HepG2 (cell line): ENCODE measurements at regions not wholly inside any gene's neighbourhood (a gene's known extent, or its start where the extent isn't known, plus 50 kb on each side); places are given as distances from the start of the nearest gene placed in this dataset.

ENCODE experiments used
- CREM ChIP-seq, 2 experiments: sonication (generic) in 1 of 2; formaldehyde crosslinking in 1 of 2; IDR thresholded peaks; 2 replicates each; pipeline versions ENCODE4 v1.4.0 to v1.6.1; 2016 to 2020; ENCODE audit warnings: antibody characterized with exemption in 1 of 2, mild to moderate bottlenecking in 1 of 2, missing genetic modification reagents in 1 of 2
- ETV6 ChIP-seq: sonication (generic); formaldehyde crosslinking; conservative IDR thresholded peaks from 2 replicates; pipeline ENCODE4 v1.4.0; 2020; ENCODE audit warnings: missing genetic modification reagents
- FOXA3 ChIP-seq: IDR thresholded peaks from 2 replicates; pipeline ENCODE4 v1.6.1; 2016; ENCODE audit warnings: missing genetic modification reagents, missing compliant biosample characterization
- IKZF1 ChIP-seq: fragments of 450-650 bp; IDR thresholded peaks from 2 replicates; pipeline ENCODE4 v1.7.1; 2016
- MAFG ChIP-seq: sonication (generic); formaldehyde crosslinking; IDR thresholded peaks from 2 replicates; pipeline ENCODE4 v1.5.1; 2020; ENCODE audit warnings: mild to moderate bottlenecking, missing genetic modification reagents
- MED1 ChIP-seq: sonication (generic); formaldehyde crosslinking; IDR thresholded peaks from 2 replicates; pipeline ENCODE4 v1.4.0; 2020; ENCODE audit warnings: missing genetic modification reagents
- NR2F6 ChIP-seq, 2 experiments: IDR thresholded peaks; 2 replicates each; pipeline ENCODE4 v1.6.1; 2016; ENCODE audit warnings: antibody characterized with exemption in 1 of 2, mild to moderate bottlenecking in 1 of 2
- SIX4 ChIP-seq: sonication (generic); formaldehyde crosslinking; IDR thresholded peaks from 2 replicates; pipeline ENCODE4 v1.4.0; 2020; ENCODE audit warnings: missing genetic modification reagents
- SOX6 ChIP-seq, 2 experiments: fragments of 450-650 bp in 1 of 2; sonication (generic) in 1 of 2; formaldehyde crosslinking in 1 of 2; IDR thresholded peaks; 2 replicates each; pipeline versions ENCODE4 v1.4.0 to v1.6.1; 2017 to 2020; ENCODE audit warnings: antibody characterized with exemption in 1 of 2, mild to moderate bottlenecking in 1 of 2, missing genetic modification reagents in 1 of 2
- TBX2 ChIP-seq: sonication (generic); formaldehyde crosslinking; IDR thresholded peaks from 2 replicates; pipeline ENCODE4 v1.5.0; 2020; ENCODE audit warnings: missing genetic modification reagents, mild to moderate bottlenecking, borderline replicate concordance
- ZFAT ChIP-seq: sonication (generic); formaldehyde crosslinking; conservative IDR thresholded peaks from 2 replicates; pipeline ENCODE4 v1.8.1; 2023; ENCODE audit warnings: missing genetic modification reagents, inconsistent platforms
- ZNF224 ChIP-seq: sonication (generic); formaldehyde crosslinking; IDR thresholded peaks from 2 replicates; pipeline ENCODE4 v1.5.0; 2020; ENCODE audit warnings: mild to moderate bottlenecking, missing genetic modification reagents
- ZNF33B ChIP-seq: sonication (generic); formaldehyde crosslinking; IDR thresholded peaks from 2 replicates; pipeline ENCODE4 v1.5.1; 2020; ENCODE audit warnings: mild to moderate bottlenecking, missing genetic modification reagents
- ZNF577 ChIP-seq: sonication (generic); formaldehyde crosslinking; IDR thresholded peaks from 2 replicates; pipeline ENCODE4 v1.4.0; 2020; ENCODE audit warnings: mild to moderate bottlenecking, low read depth, missing genetic modification reagents, borderline replicate concordance
- ZNF629 ChIP-seq: sonication (generic); formaldehyde crosslinking; conservative IDR thresholded peaks from 2 replicates; pipeline ENCODE4 v1.5.0; 2020; ENCODE audit warnings: missing genetic modification reagents
- ZNF790 ChIP-seq: sonication (generic); formaldehyde crosslinking; IDR thresholded peaks from 2 replicates; pipeline ENCODE4 v1.8.0; 2022; ENCODE audit warnings: missing genetic modification reagents, mild to moderate bottlenecking, borderline replicate concordance
- TF ChIP-seq, protein P1 (sequence below): sonication (generic); formaldehyde crosslinking; IDR thresholded peaks from 2 replicates; pipeline ENCODE4 v1.4.0; 2020; ENCODE audit warnings: mild to moderate bottlenecking, missing genetic modification reagents
- TF ChIP-seq, protein P2 (sequence below): sonication (generic); formaldehyde crosslinking; IDR thresholded peaks from 2 replicates; pipeline ENCODE4 v1.8.0; 2022; ENCODE audit warnings: mild to moderate bottlenecking, missing genetic modification reagents
- TF ChIP-seq, protein P3 (sequence below): sonication (generic); formaldehyde crosslinking; IDR thresholded peaks from 2 replicates; pipeline ENCODE4 v1.5.0; 2020; ENCODE audit warnings: missing genetic modification reagents
- TF ChIP-seq, protein P4 (sequence below): sonication (generic); formaldehyde crosslinking; IDR thresholded peaks from 2 replicates; pipeline ENCODE4 v1.4.0; 2020; ENCODE audit warnings: mild to moderate bottlenecking, low read depth, missing genetic modification reagents
- TF ChIP-seq, protein P5 (sequence below): sonication (generic); formaldehyde crosslinking; IDR thresholded peaks from 2 replicates; pipeline ENCODE4 v1.8.1; 2023; ENCODE audit warnings: mild to moderate bottlenecking, moderate library complexity, missing genetic modification reagents

DNA sequence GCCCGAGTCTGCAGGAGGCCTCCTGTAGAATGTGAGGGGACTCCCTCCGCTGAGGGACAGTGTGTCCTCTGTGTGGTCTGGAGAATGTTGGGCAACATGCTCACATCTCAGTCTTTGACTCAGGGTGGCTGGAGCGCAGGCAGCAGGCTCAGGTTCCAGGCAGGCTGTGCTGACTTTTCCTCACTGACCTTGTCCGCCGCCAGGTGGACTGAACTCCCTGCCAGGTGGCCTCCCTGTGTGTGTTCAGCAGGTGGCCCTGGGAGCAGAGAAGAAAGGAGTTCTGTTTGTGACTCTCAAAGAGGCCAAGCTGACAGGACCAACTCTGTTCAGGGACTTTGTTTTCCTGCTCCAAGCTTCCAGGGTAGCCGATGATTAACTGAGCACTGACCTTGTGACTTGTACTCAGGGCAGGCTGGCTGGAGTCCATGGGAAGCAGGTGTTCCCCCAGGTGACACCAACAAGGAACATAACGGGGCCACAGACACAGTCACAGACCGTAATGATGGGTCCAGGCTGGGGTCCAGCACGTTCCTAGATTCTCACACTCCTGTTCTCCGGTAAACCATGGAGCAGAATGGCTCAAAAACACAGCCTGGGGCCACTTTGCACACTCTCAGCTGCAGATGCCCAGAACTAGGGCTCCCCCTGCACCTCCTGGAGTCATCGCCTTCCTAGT lies 439.8 kb downstream of the RNF144A start (continued):
- TF ChIP-seq, protein P1, sequence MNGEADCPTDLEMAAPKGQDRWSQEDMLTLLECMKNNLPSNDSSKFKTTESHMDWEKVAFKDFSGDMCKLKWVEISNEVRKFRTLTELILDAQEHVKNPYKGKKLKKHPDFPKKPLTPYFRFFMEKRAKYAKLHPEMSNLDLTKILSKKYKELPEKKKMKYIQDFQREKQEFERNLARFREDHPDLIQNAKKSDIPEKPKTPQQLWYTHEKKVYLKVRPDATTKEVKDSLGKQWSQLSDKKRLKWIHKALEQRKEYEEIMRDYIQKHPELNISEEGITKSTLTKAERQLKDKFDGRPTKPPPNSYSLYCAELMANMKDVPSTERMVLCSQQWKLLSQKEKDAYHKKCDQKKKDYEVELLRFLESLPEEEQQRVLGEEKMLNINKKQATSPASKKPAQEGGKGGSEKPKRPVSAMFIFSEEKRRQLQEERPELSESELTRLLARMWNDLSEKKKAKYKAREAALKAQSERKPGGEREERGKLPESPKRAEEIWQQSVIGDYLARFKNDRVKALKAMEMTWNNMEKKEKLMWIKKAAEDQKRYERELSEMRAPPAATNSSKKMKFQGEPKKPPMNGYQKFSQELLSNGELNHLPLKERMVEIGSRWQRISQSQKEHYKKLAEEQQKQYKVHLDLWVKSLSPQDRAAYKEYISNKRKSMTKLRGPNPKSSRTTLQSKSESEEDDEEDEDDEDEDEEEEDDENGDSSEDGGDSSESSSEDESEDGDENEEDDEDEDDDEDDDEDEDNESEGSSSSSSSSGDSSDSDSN (CRISPR knock-in tag), result peak; percentile 80
- TF ChIP-seq, protein P2, sequence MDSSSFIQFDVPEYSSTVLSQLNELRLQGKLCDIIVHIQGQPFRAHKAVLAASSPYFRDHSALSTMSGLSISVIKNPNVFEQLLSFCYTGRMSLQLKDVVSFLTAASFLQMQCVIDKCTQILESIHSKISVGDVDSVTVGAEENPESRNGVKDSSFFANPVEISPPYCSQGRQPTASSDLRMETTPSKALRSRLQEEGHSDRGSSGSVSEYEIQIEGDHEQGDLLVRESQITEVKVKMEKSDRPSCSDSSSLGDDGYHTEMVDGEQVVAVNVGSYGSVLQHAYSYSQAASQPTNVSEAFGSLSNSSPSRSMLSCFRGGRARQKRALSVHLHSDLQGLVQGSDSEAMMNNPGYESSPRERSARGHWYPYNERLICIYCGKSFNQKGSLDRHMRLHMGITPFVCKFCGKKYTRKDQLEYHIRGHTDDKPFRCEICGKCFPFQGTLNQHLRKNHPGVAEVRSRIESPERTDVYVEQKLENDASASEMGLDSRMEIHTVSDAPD (CRISPR knock-in tag), result no peak
- TF ChIP-seq ETV6 (CRISPR knock-in tag) (no peak), TBX2 (peak; percentile 51; the same call in 1 of the 2 replicates), CREM (IDR thresholded peaks at IDR 0.05) (no peak), CREM (CRISPR knock-in tag; IDR thresholded peaks at IDR 0.05) (no peak), NR2F6 (IDR thresholded peaks at IDR 0.05) (peak; percentile 17; the same call in 1 of the 2 replicates), NR2F6 (CRISPR knock-in tag; IDR thresholded peaks at IDR 0.05) (peak; percentile 24; the same call in 1 of the 2 replicates), ZFAT (CRISPR knock-in tag) (no peak), MAFG (CRISPR knock-in tag) (0 out of 2 replicates have a peak, but pooled peaks have one; percentile 13), ZNF224 (CRISPR knock-in tag) (no peak), ZNF790 (CRISPR knock-in tag) (no peak), FOXA3 (peak; percentile 32; the same call in 1 of the 2 replicates), SOX6 (IDR thresholded peaks at IDR 0.05) (no peak), SOX6 (CRISPR knock-in tag; IDR thresholded peaks at IDR 0.05) (peak; percentile 90), ZNF577 (CRISPR knock-in tag) (no peak), ZNF33B (CRISPR knock-in tag) (no peak), MED1 (peak; percentile 57; the same call in 1 of the 2 replicates), ZNF629 (CRISPR knock-in tag) (0 out of 2 replicates have a peak, but pooled peaks have one; percentile 7), SIX4 (0 out of 2 replicates have a peak, but pooled peaks have one; percentile 40), IKZF1 (no peak)
- TF ChIP-seq, protein P3, sequence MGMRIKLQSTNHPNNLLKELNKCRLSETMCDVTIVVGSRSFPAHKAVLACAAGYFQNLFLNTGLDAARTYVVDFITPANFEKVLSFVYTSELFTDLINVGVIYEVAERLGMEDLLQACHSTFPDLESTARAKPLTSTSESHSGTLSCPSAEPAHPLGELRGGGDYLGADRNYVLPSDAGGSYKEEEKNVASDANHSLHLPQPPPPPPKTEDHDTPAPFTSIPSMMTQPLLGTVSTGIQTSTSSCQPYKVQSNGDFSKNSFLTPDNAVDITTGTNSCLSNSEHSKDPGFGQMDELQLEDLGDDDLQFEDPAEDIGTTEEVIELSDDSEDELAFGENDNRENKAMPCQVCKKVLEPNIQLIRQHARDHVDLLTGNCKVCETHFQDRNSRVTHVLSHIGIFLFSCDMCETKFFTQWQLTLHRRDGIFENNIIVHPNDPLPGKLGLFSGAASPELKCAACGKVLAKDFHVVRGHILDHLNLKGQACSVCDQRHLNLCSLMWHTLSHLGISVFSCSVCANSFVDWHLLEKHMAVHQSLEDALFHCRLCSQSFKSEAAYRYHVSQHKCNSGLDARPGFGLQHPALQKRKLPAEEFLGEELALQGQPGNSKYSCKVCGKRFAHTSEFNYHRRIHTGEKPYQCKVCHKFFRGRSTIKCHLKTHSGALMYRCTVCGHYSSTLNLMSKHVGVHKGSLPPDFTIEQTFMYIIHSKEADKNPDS, result no peak
- TF ChIP-seq, protein P4, sequence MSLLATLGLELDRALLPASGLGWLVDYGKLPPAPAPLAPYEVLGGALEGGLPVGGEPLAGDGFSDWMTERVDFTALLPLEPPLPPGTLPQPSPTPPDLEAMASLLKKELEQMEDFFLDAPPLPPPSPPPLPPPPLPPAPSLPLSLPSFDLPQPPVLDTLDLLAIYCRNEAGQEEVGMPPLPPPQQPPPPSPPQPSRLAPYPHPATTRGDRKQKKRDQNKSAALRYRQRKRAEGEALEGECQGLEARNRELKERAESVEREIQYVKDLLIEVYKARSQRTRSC (CRISPR knock-in tag), result 0 out of 2 replicates have a peak, but pooled peaks have one; percentile 69
- TF ChIP-seq, protein P5, sequence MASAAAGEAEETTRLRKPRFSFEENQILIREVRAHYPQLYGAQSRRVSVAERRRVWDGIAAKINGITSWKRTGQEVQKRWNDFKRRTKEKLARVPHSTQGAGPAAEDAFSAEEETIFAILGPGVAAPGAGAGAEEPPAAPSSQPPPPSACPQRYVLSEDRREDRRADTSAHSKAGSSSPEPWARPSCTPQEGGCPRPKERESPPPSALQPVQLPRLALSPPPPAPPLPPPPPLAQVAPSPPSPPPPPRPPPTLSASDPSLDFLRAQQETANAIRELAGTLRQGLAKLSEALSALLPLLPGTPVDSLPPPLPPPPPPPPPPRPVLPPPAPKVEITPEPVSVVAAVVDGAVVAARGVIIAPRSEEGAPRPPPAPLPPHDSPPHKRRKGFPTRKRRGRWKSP, result 0 out of 2 replicates have a peak, but pooled peaks have one; percentile 26
